Amniotic stem cell (primary cell): ENCODE measurements at regions not wholly inside any gene's neighbourhood (a gene's known extent, or its start where the extent isn't known, plus 50 kb on each side); places are given as distances from the start of the nearest gene placed in this dataset.

ENCODE experiments used
- DNase-seq: peaks from one replicate; lab custom pipeline; 2025; lab: John Stamatoyannopoulos, UW

DNA sequence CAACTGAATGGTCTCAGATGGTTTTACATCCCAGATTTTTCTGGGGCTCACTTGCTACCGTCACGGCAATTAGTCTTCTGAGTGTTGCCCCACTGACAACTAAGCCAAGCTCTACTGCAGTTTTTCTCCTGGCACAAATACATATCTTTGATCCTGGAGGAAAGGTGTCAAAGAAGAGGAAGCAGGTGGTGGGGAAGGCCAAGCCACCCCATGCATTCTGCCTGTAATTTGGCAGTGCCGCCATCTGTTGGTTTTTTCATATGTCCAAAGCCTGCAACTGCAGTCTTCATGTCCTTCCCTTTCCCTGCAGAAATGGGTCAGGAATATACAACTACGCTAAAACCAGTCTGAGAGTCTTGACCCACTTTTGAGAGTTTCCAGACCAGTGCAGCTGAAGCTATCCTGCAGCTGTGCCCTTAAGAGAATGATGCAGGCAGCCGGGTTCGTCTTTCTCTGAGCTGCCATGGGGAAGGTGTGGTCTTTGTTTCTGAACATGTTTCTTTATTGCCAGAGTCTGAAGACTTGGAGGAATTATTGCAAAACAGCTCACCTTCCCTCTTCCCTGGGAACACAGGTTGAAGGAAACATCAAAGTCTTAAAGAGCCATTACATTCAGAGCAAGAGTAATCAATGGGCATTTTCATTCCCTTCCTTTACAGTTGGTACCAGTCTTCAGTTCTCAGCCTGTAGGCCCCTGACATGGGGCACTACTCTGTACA, 71.8 kb upstream of the ATL2 start:
- DNase-seq: no peak

DNA sequence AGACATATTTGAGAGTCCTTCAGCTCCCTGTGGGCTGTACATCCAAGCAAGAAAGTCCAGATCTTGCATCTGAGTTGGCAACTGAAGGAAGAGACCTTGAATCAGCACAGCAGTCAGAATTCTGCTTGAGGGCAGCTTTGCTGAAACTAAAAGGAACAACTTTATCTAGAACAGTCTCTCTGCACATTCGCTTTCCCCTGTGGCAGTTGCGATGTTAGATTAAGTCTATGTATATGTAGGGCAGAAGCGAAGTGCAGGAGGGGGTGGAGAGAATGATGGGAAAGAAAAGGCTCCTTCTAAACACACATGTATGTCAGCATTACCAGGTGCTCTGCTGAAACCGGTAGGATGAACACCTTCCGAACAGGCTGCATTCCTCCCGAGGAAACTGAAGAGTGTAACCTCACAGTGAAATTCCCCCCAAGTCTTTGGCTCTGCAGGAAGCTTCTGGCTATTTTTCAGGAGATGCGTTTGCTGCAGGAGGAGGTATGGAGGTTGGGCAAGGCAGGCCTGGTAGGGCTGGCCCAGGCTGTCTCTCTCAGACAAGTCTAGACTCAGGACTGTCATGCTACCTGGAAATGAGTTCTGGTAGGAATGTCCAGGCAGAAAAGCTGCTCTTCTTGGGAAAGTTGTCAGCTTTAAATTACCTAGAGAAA, 70.0 kb upstream of the ATL2 start:
- no peak for DNase-seq

DNA sequence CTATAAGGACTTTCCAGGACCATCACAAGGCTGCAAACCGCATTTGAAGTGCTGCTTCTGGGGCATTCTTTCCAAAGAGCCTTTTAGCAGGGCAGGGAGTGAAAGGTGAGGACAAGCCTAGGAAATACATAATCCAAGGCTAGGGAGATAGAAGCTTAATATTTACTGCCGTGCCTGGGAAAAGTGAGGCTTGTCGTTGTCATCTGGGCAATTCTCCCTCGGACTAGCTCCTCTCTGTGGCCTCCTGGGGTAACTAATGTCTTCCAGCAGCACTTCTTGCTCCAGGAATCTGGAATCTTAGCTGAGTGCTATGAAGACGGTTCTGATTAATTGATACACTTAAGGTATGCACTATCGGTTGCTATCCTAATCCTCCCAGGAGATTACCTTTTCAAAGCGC, 69.3 kb upstream of the ATL2 start:
- no peak for DNase-seq

DNA sequence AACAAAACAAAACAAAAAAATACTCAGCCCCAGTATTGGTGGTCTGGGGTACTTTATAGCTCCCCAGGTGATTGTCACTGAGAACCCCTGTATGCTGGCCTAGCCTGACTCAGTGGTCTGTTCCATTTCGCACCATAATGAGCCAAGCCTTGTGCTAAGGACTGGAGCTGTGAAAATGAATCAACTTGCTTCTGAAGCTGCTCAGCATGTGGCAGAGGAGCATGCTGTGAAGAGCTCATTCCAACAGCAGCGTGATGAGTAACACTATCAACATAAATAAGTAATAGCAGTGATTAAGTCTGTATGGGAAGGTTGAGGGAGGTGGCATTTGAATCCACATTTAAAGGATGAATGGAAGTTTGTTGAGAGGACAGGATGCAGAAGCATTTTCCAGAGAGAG, 67.2 kb upstream of the ATL2 start:
- no peak for DNase-seq

DNA sequence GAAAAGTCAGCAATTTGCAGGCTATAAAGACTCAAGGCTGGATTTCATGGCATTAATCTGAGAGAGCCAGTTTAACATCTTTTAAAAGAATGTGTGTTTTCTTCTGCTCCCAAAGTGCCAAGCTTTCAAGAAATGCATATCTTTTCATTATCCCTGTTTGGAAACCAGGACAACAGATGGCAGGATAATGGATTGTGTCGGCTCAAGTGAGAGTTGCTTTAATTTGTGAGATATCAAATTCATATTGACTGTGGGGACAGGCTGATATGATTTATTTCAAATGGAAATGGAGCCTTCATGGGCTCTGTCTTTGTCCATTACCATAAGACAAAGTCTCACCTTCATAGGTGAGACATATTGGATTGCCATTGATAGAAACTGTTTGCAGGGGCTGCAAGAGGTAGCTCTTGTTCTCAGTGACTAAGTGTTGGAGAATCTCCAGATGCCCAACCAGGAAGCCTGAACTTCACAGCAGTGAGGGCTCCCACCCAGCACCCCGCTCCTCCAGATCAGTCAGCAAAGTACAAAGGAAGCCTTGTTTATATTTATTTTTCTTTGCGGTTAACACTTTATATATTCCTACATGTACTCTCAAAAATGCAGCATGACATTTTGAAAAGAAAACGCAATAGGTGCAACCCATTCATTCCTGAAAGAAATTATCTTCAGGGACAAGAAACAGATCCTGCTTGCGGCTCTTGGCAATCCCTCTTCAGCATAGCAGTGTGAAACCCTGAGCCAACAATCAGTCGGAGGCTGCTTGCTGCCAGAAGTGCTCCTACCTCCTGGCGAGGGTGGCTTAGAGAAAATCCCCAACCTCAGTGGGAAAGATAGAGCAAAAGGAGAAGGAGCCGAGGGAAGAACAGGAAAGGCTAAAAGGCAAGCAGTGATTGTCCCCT, 65.8 kb upstream of the ATL2 start:
- DNase-seq: no peak

DNA sequence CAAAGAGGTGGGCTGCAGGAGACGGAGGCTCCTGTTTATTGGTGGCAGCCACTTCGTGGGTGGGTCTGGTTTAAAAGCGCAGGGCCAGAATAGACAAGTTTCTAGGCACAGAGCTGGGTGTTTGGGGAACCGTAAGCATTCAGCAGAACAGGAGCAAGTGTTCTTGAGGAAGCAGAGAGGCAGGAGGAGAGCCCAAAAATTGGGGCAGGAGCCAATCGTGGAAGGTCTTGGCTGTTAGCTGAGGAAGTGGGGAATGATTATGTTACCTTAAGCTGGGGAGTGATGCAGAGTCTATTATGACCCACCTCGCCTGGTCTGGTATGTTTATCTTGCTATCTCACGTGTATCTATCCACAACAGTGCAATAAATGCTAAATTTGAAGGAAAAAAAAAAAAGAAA, 64.3 kb upstream of the ATL2 start:
- DNase-seq: no peak

DNA sequence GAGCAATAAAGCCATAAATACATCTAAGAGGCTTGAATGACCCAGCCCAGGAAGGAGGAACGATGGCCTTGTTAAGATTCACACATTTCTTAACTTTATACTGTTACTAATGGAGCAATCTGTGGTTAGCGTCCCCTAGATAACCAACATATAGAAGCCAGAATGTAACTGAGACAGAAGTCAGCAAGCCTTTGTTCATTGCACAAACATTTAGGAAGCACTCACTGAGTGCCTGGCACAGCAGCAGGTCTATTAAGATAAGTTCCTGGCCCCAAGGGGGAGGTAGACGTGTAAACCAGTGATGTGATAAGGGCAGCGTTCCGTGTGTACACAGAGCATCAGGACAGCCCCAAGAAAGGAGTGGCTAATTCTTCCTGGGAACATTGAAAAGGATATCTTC, 63.6 kb upstream of the ATL2 start:
- no peak for DNase-seq

DNA sequence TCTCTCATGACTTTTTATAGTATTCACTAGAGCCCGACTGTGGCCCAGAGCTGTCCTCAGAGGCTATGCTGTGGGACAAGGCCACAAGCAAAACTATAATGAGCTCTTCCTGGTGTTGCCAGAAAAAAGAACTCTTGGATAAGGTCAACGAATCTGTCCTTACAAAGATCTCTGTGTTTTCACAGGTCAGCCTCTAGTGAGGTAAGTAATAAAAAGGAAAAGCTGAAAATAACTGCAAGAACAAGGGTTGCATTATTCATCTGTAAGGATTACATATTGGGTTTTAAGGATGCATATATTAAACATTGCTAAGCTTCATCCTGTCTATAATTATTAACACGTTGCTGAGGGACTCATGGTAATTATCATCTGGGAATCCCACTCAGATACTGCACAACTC, 62.8 kb upstream of the ATL2 start:
- DNase-seq: no peak

DNA sequence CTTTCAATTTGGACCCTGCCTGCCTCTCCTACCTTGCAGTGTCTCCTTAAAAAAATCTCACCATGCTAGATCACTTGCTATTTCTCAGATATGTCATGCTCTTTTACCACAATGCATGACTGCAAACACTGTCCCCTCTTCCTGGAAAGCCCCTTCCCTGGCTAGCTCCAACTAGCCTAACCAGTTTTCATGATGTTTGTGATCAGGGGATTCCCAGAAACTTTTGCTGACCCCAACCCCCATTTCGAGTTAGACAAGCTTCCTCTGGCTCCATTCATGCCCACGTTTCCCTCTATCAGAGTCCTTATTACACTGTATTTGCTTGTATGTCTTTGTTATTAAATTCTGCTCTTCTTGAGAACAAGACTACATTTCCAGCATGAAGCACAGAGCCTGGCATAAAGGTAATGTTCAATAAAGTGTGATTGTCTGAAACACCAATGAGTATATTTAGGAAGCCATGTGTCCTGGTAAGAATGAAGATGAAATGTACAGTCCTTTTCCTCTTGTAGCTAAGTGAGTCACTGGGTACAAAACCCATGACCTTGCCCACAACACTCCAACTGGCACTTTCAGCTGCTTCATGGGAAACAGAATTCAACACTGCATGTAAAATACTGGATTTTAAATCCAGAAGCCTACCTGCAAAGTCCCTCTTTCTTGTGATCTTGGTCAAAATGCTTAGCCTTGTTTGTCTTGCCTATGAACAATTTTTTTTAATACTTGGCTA, 62.0 kb upstream of the ATL2 start:
- no peak for DNase-seq

DNA sequence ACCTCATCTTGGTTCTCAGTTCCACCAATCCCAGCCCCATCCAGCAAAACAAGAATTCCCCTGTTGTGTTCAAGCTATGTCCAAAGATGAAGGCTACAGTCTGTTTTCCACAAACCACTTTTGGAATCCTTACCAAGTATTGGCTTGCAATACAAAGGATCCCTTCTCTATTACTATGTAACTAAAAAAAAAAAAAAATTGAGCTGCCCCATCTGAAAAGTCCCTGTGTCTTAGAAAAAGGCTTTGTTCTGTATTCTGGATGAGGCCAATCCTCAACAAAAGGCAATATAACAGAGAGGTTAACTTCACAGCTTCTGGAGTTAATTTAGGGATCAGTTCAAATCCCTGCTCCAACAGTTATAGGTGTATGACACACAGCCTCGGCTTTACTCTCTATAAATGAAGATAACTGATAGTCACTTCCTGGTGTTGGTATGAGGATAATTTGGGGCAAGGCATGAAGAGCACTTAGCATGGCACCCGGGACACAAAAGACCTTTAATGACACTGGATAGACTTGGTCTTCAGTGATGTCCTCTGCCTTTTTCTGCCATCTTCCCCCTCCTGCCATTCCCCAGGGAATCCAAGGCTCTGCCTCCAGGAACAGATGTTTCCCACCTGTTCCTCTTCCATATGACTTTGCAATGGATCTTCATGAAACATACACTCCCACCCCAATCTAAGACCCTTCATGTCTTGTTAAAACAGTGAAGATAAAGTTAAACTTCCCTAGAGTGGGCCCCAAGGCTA, 61.2 kb upstream of the ATL2 start:
- DNase-seq: no peak

DNA sequence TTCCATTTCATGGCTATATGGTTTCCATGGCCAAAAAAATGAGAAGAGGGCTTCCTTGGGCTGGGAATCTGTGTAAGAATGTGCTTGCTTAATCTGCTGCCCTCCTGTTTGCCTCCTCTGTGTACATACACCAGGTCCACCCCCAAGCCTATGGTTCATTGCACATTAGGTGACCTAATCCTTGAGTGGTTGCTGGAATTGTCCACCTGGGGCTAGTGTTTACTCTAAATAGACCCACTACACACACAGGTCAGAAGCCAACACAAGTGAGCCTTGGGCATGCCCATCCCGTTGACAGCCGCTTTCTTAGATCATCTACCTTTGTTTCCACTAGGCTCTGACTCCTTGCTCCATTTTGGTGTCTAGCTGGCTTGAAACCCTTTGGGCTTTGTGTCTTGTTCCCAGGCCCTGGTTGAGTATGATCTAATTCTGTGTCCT, 59.2 kb upstream of the ATL2 start:
- DNase-seq: no peak

DNA sequence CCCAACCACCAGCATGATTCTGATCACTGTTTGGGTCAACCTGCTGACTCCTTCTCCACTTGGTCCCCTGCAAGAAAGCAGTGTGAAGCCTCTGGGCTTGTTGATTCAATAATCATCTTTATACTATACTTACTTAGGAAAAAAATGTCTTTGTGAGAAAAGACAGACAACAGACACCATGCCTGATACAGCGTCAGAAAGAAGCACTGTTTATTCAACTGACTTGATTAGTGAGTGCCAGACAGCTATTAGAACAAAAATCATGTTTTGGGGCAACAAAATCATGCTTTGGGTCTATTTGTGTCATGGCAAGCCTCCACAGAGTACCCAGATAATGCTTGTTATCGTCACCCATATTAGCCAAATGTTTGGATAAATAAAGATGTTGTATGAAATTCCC, 58.7 kb upstream of the ATL2 start:
- DNase-seq: no peak

DNA sequence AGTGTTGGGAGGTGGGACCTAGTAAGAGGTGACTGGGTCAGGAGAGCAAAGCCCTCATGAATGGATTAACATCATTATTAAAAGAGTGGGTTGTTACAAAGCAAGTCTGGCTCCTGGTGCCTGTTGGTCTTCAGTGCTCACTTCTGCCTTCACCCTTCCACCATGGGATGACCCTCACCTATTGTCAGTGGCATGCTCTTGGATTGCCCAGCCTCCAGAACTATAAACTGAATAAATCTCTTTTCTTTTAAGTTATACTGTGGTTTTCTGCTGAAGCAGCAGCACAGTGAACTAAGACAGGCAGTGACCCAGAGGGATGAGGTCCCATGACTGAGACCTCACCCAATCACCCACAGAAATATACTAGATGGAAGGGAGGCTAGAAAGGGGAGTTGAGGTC, 57.5 kb upstream of the ATL2 start:
- DNase-seq: no peak

DNA sequence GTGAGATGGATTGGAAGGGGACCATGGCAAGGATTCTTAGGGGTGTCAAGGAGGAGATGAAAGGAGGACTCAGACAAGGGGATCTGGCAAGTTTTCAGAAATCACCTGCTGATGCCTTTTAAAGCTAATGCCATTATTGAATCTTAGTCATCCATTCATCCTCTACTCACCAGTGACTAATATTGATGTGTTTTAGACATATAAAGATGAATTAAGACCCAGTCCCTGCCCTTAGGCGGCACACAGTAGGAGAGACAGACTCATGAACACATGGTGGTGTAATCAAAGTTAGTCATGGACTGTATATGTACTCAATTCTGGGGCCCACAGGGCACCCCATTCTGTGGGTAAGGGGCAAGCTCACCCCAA, 56.5 kb upstream of the ATL2 start:
- DNase-seq: no peak

DNA sequence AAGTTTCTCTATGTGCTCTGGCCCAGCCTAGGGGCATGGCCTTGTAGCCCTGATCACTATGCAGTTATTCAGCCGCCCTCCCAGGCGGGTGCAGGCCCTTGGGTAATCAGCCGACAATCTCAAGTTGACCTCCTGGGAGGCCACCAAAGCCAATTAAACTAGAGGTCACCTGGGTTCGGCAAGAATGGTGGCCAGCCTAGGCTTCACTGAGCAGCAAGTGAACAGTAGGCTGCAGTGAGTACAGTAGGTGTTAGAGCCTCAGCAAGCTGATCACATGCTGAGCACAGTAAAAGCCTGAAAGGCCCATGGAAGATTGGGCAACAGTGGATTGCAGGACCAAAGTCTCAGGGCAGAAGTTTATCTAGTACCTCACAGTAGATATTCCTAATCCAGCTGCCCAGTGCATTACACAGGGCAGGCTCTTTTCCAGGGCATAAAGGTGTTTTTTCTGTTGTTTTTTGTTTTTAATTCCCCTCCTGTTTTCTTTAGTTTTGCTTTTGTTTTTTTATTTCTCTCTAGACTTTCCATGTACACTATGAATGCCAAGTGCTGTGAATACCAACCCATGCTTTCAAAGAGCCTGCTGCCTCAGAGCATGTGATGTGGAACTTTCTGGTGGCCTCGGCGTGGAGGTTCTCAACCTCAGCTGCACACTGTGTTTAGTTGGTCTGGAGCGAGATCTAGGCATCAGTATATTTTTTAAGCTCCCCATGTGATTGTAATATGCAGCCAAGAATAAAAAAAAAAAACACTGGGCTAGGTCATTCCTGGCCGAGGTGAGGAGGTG, 55.9 kb upstream of the ATL2 start:
- DNase-seq: no peak

DNA sequence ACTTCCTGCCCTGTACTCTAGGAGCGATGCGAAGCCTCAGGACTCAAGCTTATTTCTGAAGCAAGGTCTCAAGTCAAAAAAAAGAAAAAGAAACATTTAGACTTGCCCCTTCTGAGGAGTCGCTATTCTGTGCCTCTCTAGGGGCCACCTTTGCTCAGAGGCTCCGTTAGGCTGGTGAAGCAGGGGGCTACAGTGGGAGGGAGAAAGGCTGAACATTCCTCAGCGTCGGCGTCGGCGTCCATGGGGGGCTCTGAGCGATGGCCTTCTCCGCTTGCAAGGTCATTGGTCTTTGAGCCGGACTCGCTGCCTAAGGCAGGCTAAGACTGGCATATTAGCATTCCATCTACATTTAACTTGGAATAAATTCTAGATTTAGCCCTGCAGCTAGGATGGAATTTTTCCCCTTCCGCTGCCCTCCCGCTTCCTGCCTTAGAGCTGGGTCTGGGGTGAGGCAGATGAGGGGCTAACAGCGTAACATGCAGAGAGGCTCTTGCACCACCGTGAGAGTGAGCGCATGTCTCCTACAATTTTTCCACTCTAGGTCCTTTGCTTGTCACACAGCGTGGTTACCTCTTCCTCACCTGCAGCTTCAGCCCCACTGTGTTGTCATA, 53.6 kb upstream of the ATL2 start:
- DNase-seq: no peak

DNA sequence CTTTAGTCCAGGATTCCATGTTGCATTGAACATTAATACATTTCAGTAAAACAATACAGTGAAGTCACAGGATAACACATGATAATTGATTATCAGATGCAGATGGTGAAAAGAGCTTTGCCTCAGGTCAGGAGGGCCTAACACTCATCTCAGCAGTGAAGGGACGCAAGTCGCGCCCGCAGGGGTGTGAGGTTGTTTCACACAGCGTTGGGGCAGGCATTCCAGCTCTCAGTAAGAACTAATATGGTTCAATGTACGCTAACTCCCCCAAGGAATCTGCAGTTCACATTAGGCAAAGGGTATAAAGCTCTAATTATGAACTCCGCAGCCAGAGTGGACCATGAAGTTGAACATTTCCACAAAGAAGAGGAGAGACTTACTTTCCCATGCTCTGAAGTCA, 53.1 kb upstream of the ATL2 start:
- no peak for DNase-seq

DNA sequence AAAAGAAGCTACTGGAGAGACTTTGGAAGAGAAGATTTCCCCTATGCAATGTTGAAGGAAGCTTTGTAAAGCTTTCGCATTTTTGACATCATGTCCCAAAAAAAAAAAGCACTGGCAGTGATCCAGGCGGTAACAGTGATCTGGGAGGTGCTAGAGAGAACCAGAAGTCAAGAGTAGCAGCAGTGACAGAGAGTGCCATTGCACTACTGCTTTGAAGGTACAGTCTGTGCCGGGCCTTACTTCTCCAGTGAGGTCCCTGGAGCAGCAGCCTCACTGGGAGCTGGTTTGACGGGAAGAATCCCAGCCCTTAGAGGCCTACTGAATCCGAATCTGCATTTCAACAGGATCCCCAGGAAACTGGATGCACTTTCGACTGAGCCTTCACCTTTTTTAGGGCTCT, 50.9 kb upstream of the ATL2 start:
- no peak for DNase-seq

DNA sequence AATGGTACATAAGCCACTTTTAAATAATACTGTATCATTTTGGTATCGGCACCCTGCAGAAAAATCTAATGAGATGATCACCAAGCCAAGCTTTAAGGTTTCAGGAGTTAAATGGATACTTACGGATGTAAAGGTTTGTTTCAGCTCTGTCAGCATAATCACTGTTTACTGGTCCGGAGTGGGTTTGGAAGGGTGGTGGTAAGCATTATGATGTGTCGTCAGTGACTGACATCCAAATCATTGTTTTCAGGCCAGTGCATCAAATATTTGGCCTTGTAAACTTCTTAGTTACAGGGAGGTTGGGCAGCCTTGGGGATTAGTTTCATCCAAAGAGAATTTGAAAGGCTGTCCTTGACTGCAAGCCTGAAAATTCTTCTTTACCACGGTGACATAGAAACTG, 50.0 kb upstream of the ATL2 start:
- DNase-seq: no peak
